Hepatocyte (in vitro differentiated cells): ENCODE measurements at regions not wholly inside any gene's neighbourhood (a gene's known extent, or its start where the extent isn't known, plus 50 kb on each side); places are given as distances from the start of the nearest gene placed in this dataset.

Experiments
- DNase-seq: peaks from one replicate; pipeline ENCODE4 v3.0.0-alpha.2; 2016; ENCODE audit warnings: low spot score
- H2AFZ ChIP-seq: fragments of 200-600 bp; sonication (generic); 2 replicates; pipeline ENCODE4 v1.6.0; 2016; ENCODE audit warnings: antibody characterized with exemption, mild to moderate bottlenecking
- H3K27ac ChIP-seq: fragments of 200-600 bp; sonication (generic); 2 replicates; pipeline ENCODE4 v1.5.1; 2016; ENCODE audit warnings: mild to moderate bottlenecking
- H3K27me3 ChIP-seq: fragments of 200-600 bp; sonication (generic); 2 replicates; pipeline ENCODE4 v1.6.1; 2016
- H3K36me3 ChIP-seq: fragments of 200-600 bp; sonication (generic); replicated peaks from 2 replicates; pipeline ENCODE4 v1.5.1; 2016; ENCODE audit warnings: low read depth; ENCODE audit not compliant: insufficient read depth
- H3K4me1 ChIP-seq: fragments of 200-600 bp; sonication (generic); 2 replicates; pipeline ENCODE4 v1.5.1; 2016; ENCODE audit warnings: mild to moderate bottlenecking, moderate library complexity; ENCODE audit not compliant: insufficient read depth
- H3K4me2 ChIP-seq: fragments of 200-600 bp; sonication (generic); 2 replicates; pipeline ENCODE4 v1.6.0; 2016
- H3K4me3 ChIP-seq: fragments of 200-600 bp; sonication (generic); 2 replicates; pipeline ENCODE4 v1.5.1; 2016; ENCODE audit warnings: mild to moderate bottlenecking
- H3K79me2 ChIP-seq: fragments of 200-600 bp; sonication (generic); 2 replicates; pipeline ENCODE4 v1.6.0; 2017; ENCODE audit warnings: mild to moderate bottlenecking
- H3K9me2 ChIP-seq: fragments of 200-600 bp; sonication (generic); replicated peaks from 2 replicates; pipeline ENCODE4 v1.6.0; 2017; ENCODE audit warnings: mild to moderate bottlenecking; ENCODE audit not compliant: insufficient read depth
- H3K9me3 ChIP-seq: fragments of 200-600 bp; sonication (generic); 2 replicates; pipeline ENCODE4 v1.5.1; 2016; ENCODE audit warnings: low read depth, mild to moderate bottlenecking
- H4K20me1 ChIP-seq: fragments of 200-600 bp; sonication (generic); 2 replicates; pipeline ENCODE4 v1.6.0; 2016; ENCODE audit warnings: mild to moderate bottlenecking; ENCODE audit not compliant: insufficient read depth, poor library complexity, severe bottlenecking
- CTCF ChIP-seq: fragments of 200-600 bp; sonication (generic); IDR thresholded peaks from 2 replicates; pipeline ENCODE4 v1.5.1; 2016; ENCODE audit warnings: antibody characterized with exemption, mild to moderate bottlenecking; ENCODE audit not compliant: poor library complexity
- EZH2 ChIP-seq: fragments of 200-600 bp; sonication (generic); IDR thresholded peaks from 2 replicates; pipeline ENCODE4 v1.6.1; 2016; ENCODE audit warnings: antibody characterized with exemption, mild to moderate bottlenecking, borderline replicate concordance
- EZH2phosphoT487 ChIP-seq: fragments of 200-600 bp; sonication (generic); IDR thresholded peaks from one replicate; pipeline ENCODE4 v1.6.1; 2018; ENCODE audit warnings: antibody characterized with exemption, mild to moderate bottlenecking, low read depth, moderate library complexity; ENCODE audit not compliant: unreplicated experiment, severe bottlenecking
- WGBS: methylation state at CpG from one replicate; pipeline ENCODE4 v1.1.6; 2016; ENCODE audit warnings: low lambda C conversion rate; ENCODE audit errors: missing lambda C conversion rate; 5-methylcytosine and 5-hydroxymethylcytosine counted together

GRCh38 chr5:2375291-2375690, 376.2 kb downstream of the IRX2 start:
- H3K4me2 ChIP-seq: no peak overlapping the region
- no peak overlapping the region for H3K27ac ChIP-seq
- H2AFZ ChIP-seq: no peak overlapping the region
- H3K36me3 ChIP-seq: no peaks in the 10 kb centered on the region
- H3K79me2 ChIP-seq: no peaks in the 10 kb centered on the region
- DNase-seq: no peak
- no peaks in the 10 kb centered on the region for H3K9me3 ChIP-seq
- H3K27me3 ChIP-seq: no peaks in the 10 kb centered on the region
- H3K4me3 ChIP-seq: no peak overlapping the region
- TF ChIP-seq CTCF: no peak
- TF ChIP-seq EZH2phosphoT487: no peak
- no peak for TF ChIP-seq EZH2
- WGBS: 93% methylated on average over 13 of the region's 13 CpGs
- no peaks in the 10 kb centered on the region for H3K9me2 ChIP-seq
- H4K20me1 ChIP-seq: no peaks in the 10 kb centered on the region
- no peaks in the 10 kb centered on the region for H3K4me1 ChIP-seq

- 92% methylated on average over 13 of the region's 13 CpGs for WGBS
- Histone ChIP-seq H4K20me1 (no peaks in the 10 kb centered on the region), H3K36me3 (no peaks in the 10 kb centered on the region), H3K9me2 (no peaks in the 10 kb centered on the region), H3K4me1 (no peaks in the 10 kb centered on the region), H3K9me3 (no peaks in the 10 kb centered on the region), H3K27ac (no peak overlapping the region), H3K79me2 (no peaks in the 10 kb centered on the region), H3K27me3 (no peaks in the 10 kb centered on the region), H2AFZ (no peak overlapping the region), H3K4me2 (no peak overlapping the region), H3K4me3 (no peak overlapping the region)
- no peak for DNase-seq
- TF ChIP-seq EZH2: no peak
- no peak for TF ChIP-seq CTCF
- TF ChIP-seq EZH2phosphoT487: no peak
These were observed 376.8 kb downstream of the IRX2 start for GRCh38 chr5:2374703-2375102.

- TF ChIP-seq CTCF: no peak
- no peak for TF ChIP-seq EZH2
- TF ChIP-seq EZH2phosphoT487: no peak
- 95% methylated on average over 6 of the region's 6 CpGs for WGBS
- no peak for DNase-seq
- Histone ChIP-seq H2AFZ (no peak overlapping the region), H3K9me3 (no peaks in the 10 kb centered on the region), H3K9me2 (no peaks in the 10 kb centered on the region), H3K4me1 (no peaks in the 10 kb centered on the region), H3K4me3 (no peak overlapping the region), H3K4me2 (no peak overlapping the region), H3K27ac (no peak overlapping the region), H3K79me2 (no peaks in the 10 kb centered on the region), H3K36me3 (no peaks in the 10 kb centered on the region), H4K20me1 (no peaks in the 10 kb centered on the region), H3K27me3 (no peaks in the 10 kb centered on the region)
These were observed 377.8 kb downstream of the IRX2 start for GRCh38 chr5:2373631-2374030.

GRCh38 chr5:2371419-2371710, 380.1 kb downstream of the IRX2 start:
- Histone ChIP-seq H3K27me3 (no peaks in the 10 kb centered on the region), H3K4me3 (no peak overlapping the region), H3K79me2 (no peaks in the 10 kb centered on the region), H3K4me1 (no peaks in the 10 kb centered on the region), H3K4me2 (no peak overlapping the region), H3K9me2 (no peaks in the 10 kb centered on the region), H3K27ac (no peak overlapping the region), H2AFZ (no peak overlapping the region), H3K36me3 (no peaks in the 10 kb centered on the region), H4K20me1 (no peaks in the 10 kb centered on the region), H3K9me3 (no peaks in the 10 kb centered on the region)
- no peak for DNase-seq
- TF ChIP-seq EZH2phosphoT487 (no peak), EZH2 (no peak), CTCF (no peak)
- 89% methylated on average over 14 of the region's 14 CpGs for WGBS
